Activated T-cell treated with anti-CD3 and anti-CD28 coated beads for 24 hours (primary cell): ENCODE measurements at regions not wholly inside any gene's neighbourhood (a gene's known extent, or its start where the extent isn't known, plus 50 kb on each side); places are given as distances from the start of the nearest gene placed in this dataset.

ENCODE experiments used
- DNase-seq: peaks from one replicate; pipeline ENCODE4 v3.0.0-alpha.2; 2020; ENCODE audit warnings: low read depth

- DNase-seq = no peak
These were observed 763.4 kb upstream of the ARGLU1 start for GRCh38 chr13:107331359-107331758.

GRCh38 chr13:107330484-107330883 lies 762.5 kb upstream of the ARGLU1 start:
- no peak for DNase-seq

GRCh38 chr13:107329991-107330390 lies 762.1 kb upstream of the ARGLU1 start:
- no peak for DNase-seq

GRCh38 chr13:107324416-107325204 lies 756.7 kb upstream of the ARGLU1 start:
- DNase-seq = no peak

GRCh38 chr13:107322228-107322627 lies 754.3 kb upstream of the ARGLU1 start:
- no peak for DNase-seq

GRCh38 chr13:107305178-107305577 lies 737.2 kb upstream of the ARGLU1 start:
- no peak for DNase-seq

- no peak for DNase-seq
These were observed 733.9 kb upstream of the ARGLU1 start for GRCh38 chr13:107301724-107302374.

GRCh38 chr13:107299717-107300116 lies 731.8 kb upstream of the ARGLU1 start:
- DNase-seq = no peak

GRCh38 chr13:107296804-107297203 lies 728.9 kb upstream of the ARGLU1 start:
- no peak for DNase-seq

- DNase-seq = no peak
These were observed 727.6 kb upstream of the ARGLU1 start for GRCh38 chr13:107295416-107296140.

- no peak for DNase-seq
These were observed 726.0 kb upstream of the ARGLU1 start for GRCh38 chr13:107293924-107294323.

GRCh38 chr13:107291875-107292274 lies 723.9 kb upstream of the ARGLU1 start:
- no peak for DNase-seq

GRCh38 chr13:107289540-107289939 lies 721.6 kb upstream of the ARGLU1 start:
- no peak for DNase-seq

- DNase-seq = no peak
These were observed 716.2 kb upstream of the ARGLU1 start for GRCh38 chr13:107284173-107284572.

- no peak for DNase-seq
These were observed 710.0 kb upstream of the ARGLU1 start for GRCh38 chr13:107277911-107278310.

GRCh38 chr13:107276936-107277335 lies 709.0 kb upstream of the ARGLU1 start:
- DNase-seq = no peak

GRCh38 chr13:107275945-107276614 lies 708.1 kb upstream of the ARGLU1 start:
- DNase-seq = no peak

- DNase-seq = no peak
These were observed 707.4 kb upstream of the ARGLU1 start for GRCh38 chr13:107275312-107275711.

GRCh38 chr13:107271227-107271626 lies 703.3 kb upstream of the ARGLU1 start:
- no peak for DNase-seq

- no peak for DNase-seq
These were observed 698.7 kb upstream of the ARGLU1 start for GRCh38 chr13:107266657-107267056.

GRCh38 chr13:107258599-107259187 lies 690.8 kb upstream of the ARGLU1 start:
- DNase-seq = no peak

- no peak for DNase-seq
These were observed 686.5 kb upstream of the ARGLU1 start for GRCh38 chr13:107254392-107254791.
